Stimulated activated CD4-positive, alpha-beta T cell treated with anti-CD3 and anti-CD28 coated beads, Interleukin-1b, Interleukin-23, amount 100 ng/mL, for 24 hours (primary cell): ENCODE measurements at regions not wholly inside any gene's neighbourhood (a gene's known extent, or its start where the extent isn't known, plus 50 kb on each side); places are given as distances from the start of the nearest gene placed in this dataset.

ENCODE experiments used
- DNase-seq, 4 experiments: peaks; one replicate each; pipeline ENCODE4 v3.0.0-alpha.2; 2020; ENCODE audit warnings: low read depth in 4 of 4, low spot score in 1 of 4

- DNase-seq: no peak
Measured at GRCh38 chr2:14297340-14297739, 335.2 kb upstream of the LRATD1 start.

- no peak for DNase-seq
Measured at GRCh38 chr2:14297906-14298305, 334.6 kb upstream of the LRATD1 start.

GRCh38 chr2:14301331-14301730 lies 331.2 kb upstream of the LRATD1 start:
- DNase-seq: no peak

- no peak for DNase-seq
Measured at GRCh38 chr2:14303366-14304115, 329.0 kb upstream of the LRATD1 start.

GRCh38 chr2:14304326-14304725 lies 328.2 kb upstream of the LRATD1 start:
- DNase-seq: no peak

- no peak for DNase-seq
Measured at GRCh38 chr2:14306268-14306861, 326.2 kb upstream of the LRATD1 start.

GRCh38 chr2:14313341-14313740 lies 319.2 kb upstream of the LRATD1 start:
- DNase-seq: no peak

- DNase-seq: no peak
Measured at GRCh38 chr2:14316594-14316993, 315.9 kb upstream of the LRATD1 start.

GRCh38 chr2:14321357-14321756 lies 311.2 kb upstream of the LRATD1 start:
- DNase-seq: no peak

GRCh38 chr2:14322306-14322705 lies 310.2 kb upstream of the LRATD1 start:
- no peak for DNase-seq

GRCh38 chr2:14324308-14324707 lies 308.2 kb upstream of the LRATD1 start:
- DNase-seq: no peak

- no peak for DNase-seq
Measured at GRCh38 chr2:14330884-14331283, 301.6 kb upstream of the LRATD1 start.

GRCh38 chr2:14336759-14337382 lies 295.6 kb upstream of the LRATD1 start:
- DNase-seq: no peak

GRCh38 chr2:14340703-14341102 lies 291.8 kb upstream of the LRATD1 start:
- no peak for DNase-seq

- no peak for DNase-seq
Measured at GRCh38 chr2:14342313-14342712, 290.2 kb upstream of the LRATD1 start.

- no peak for DNase-seq
Measured at GRCh38 chr2:14344355-14344754, 288.2 kb upstream of the LRATD1 start.

GRCh38 chr2:14348247-14348646 lies 284.3 kb upstream of the LRATD1 start:
- no peak for DNase-seq

- DNase-seq: no peak
Measured at GRCh38 chr2:14350856-14351255, 281.7 kb upstream of the LRATD1 start.

GRCh38 chr2:14352067-14352466 lies 280.4 kb upstream of the LRATD1 start:
- DNase-seq: no peak

- DNase-seq: no peak
Measured at GRCh38 chr2:14354231-14354630, 278.3 kb upstream of the LRATD1 start.

- no peak for DNase-seq
Measured at GRCh38 chr2:14355102-14355501, 277.4 kb upstream of the LRATD1 start.

- no peak for DNase-seq
Measured at GRCh38 chr2:14358339-14358738, 274.2 kb upstream of the LRATD1 start.

GRCh38 chr2:14358774-14359173 lies 273.7 kb upstream of the LRATD1 start:
- DNase-seq: no peak
